ENCODE measurements at regions not wholly inside any gene's neighbourhood (a gene's known extent, or its start where the extent isn't known, plus 50 kb on each side); places are given as distances from the start of the nearest gene placed in this dataset.

GRCh38 chr14:66239589-66239988 lies 246.6 kb upstream of the CCDC196 start:
- H2AFZ ChIP-seq (ENCODE audit: low read depth): no peak overlapping the region
- H3F3A ChIP-seq (replicated peaks; ENCODE audit: insufficient read depth): no peaks in the 10 kb centered on the region
- H3K36me3 ChIP-seq (replicated peaks in 1 of 2; ENCODE audit: control insufficient read depth in 1 of 2, insufficient read depth in 2 of 2, low read length in 1 of 2): no peaks in the 10 kb centered on the region
- H3K4me3 ChIP-seq (ENCODE audit: low read depth in 2 of 2, low read length in 1 of 2): no peak overlapping the region
- H3K27ac ChIP-seq (ENCODE audit: low read depth in 2 of 2, low read length in 1 of 2): no peak overlapping the region
- ChIA-PET POLR2A (no interaction called here), CTCF (no interaction called here)
- 18% methylated on average over 4 of the region's 4 CpGs for WGBS (ENCODE audit: low lambda C conversion rate)
- no peaks in the 10 kb centered on the region for H3K79me2 ChIP-seq (ENCODE audit: insufficient read depth)
- no peak for DNase-seq
- no peak overlapping the region for H3K9ac ChIP-seq
- no peaks in the 10 kb centered on the region for H3K27me3 ChIP-seq (ENCODE audit: insufficient read depth)
- TF ChIP-seq FOXM1 (IDR thresholded peaks at IDR 0.05; ENCODE audit: low read depth) (no peak), RAD21 (IDR thresholded peaks at IDR 0.05; ENCODE audit: low read length) (no peak), GATA2 (CRISPR knock-in tag; IDR thresholded peaks at IDR 0.05) (no peak), TEAD4 (IDR thresholded peaks at IDR 0.05; ENCODE audit: borderline replicate concordance, insufficient read depth) (no peak), CTCF (IDR thresholded peaks at IDR 0.05) (no peak), MAX (IDR thresholded peaks at IDR 0.05; ENCODE audit: low read depth) (no peak), YY1 (IDR thresholded peaks at IDR 0.05; ENCODE audit: low read depth) (no peak), IRF3 (IDR thresholded peaks at IDR 0.05; ENCODE audit: low read depth, low read length) (no peak), PBX3 (IDR thresholded peaks at IDR 0.05) (no peak), NRF1 (IDR thresholded peaks at IDR 0.05; ENCODE audit: low read depth, low read length) (no peak), RFX5 (IDR thresholded peaks at IDR 0.05; ENCODE audit: low read length) (no peak), GABPA (IDR thresholded peaks at IDR 0.05; ENCODE audit: low read depth) (no peak)
- no peak overlapping the region for H3K4me2 ChIP-seq
- no peaks in the 10 kb centered on the region for H3K9me2 ChIP-seq
- no peaks in the 10 kb centered on the region for H3K9me3 ChIP-seq
- H3K4me1 ChIP-seq (ENCODE audit: control insufficient read depth in 1 of 2, insufficient read depth in 2 of 2, low read depth in 1 of 2, low read length in 1 of 2): peaks cover 0 to 5% of the 10 kb centered on the region in 2 experiments; a peak in 2 of 4 replicates
- no peaks in the 10 kb centered on the region for H4K20me1 ChIP-seq (ENCODE audit: insufficient read depth)

GRCh38 chr14:66240105-66240504 lies 246.1 kb upstream of the CCDC196 start:
- no peak for DNase-seq
- H4K20me1 ChIP-seq (ENCODE audit: insufficient read depth): no peaks in the 10 kb centered on the region
- no peaks in the 10 kb centered on the region for H3K79me2 ChIP-seq (ENCODE audit: insufficient read depth)
- H3K9ac ChIP-seq: no peak overlapping the region
- no peak overlapping the region for H3K4me3 ChIP-seq (ENCODE audit: low read depth in 2 of 2, low read length in 1 of 2)
- POLR2A ChIA-PET: no interaction called here
- H3K36me3 ChIP-seq (replicated peaks in 1 of 2; ENCODE audit: control insufficient read depth in 1 of 2, insufficient read depth in 2 of 2, low read length in 1 of 2): no peaks in the 10 kb centered on the region
- no peaks in the 10 kb centered on the region for H3K27me3 ChIP-seq (ENCODE audit: insufficient read depth)
- no peak overlapping the region for H2AFZ ChIP-seq (ENCODE audit: low read depth)
- CTCF ChIA-PET: no interaction called here
- peaks cover 0 to 1% of the 10 kb centered on the region in 2 experiments; a peak in 1 of 4 replicates for H3K4me1 ChIP-seq (ENCODE audit: control insufficient read depth in 1 of 2, insufficient read depth in 2 of 2, low read depth in 1 of 2, low read length in 1 of 2)
- H3F3A ChIP-seq (replicated peaks; ENCODE audit: insufficient read depth): no peaks in the 10 kb centered on the region
- H3K4me2 ChIP-seq: no peak overlapping the region
- TF ChIP-seq YY1 (IDR thresholded peaks at IDR 0.05; ENCODE audit: low read depth) (no peak), RXRA (IDR thresholded peaks at IDR 0.05; ENCODE audit: borderline replicate concordance, low read depth) (no peak)
- H3K9me3 ChIP-seq: no peaks in the 10 kb centered on the region
- H3K27ac ChIP-seq (ENCODE audit: low read depth in 2 of 2, low read length in 1 of 2): no peak overlapping the region
- no peaks in the 10 kb centered on the region for H3K9me2 ChIP-seq

Data from SK-N-SH (cell line).